ENCODE measurements at regions not wholly inside any gene's neighbourhood (a gene's known extent, or its start where the extent isn't known, plus 50 kb on each side); places are given as distances from the start of the nearest gene placed in this dataset.

DNA sequence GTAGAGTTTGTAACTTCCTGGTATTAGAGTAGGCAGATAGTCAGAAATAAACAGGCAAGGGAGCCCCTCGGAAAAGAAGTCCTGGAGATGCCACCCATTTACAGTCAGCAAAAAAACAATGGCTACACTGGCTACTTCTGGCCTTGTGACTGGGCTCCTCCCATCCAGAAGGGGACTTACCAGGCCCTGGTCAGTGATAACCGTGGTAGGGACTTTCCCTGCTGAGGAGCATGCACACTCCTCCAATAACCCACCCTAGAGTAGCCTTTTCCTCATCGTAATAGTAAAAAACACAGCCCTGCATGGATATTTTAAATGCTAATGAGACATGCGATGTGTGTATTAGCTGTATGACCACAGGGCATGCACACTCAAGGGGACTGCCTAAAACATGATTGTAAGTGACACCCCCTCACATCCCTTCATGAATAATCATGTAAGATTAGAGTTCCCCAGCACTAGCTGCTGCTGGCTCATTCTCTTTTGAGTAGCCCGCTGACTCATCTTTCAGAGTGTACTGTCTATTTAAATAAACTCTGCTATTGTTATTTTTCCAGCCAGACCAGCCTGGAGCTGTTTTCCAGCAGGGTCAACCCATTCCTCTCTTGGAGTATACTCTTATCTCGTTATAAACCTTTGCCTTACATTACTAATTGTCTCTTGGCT, 413.8 kb upstream of the TMTC1 start:
- DNase-seq (ENCODE audit: low spot score) (no peak), ATAC-seq (ENCODE audit: low read depth) (0 out of 3 replicates have a peak, but pooled peaks have one; percentile 21)

GRCh38 chr12:30191696-30192455, 408.1 kb upstream of the TMTC1 start:
- TF ChIP-seq, protein P1, sequence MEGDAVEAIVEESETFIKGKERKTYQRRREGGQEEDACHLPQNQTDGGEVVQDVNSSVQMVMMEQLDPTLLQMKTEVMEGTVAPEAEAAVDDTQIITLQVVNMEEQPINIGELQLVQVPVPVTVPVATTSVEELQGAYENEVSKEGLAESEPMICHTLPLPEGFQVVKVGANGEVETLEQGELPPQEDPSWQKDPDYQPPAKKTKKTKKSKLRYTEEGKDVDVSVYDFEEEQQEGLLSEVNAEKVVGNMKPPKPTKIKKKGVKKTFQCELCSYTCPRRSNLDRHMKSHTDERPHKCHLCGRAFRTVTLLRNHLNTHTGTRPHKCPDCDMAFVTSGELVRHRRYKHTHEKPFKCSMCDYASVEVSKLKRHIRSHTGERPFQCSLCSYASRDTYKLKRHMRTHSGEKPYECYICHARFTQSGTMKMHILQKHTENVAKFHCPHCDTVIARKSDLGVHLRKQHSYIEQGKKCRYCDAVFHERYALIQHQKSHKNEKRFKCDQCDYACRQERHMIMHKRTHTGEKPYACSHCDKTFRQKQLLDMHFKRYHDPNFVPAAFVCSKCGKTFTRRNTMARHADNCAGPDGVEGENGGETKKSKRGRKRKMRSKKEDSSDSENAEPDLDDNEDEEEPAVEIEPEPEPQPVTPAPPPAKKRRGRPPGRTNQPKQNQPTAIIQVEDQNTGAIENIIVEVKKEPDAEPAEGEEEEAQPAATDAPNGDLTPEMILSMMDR (IDR thresholded peaks at IDR 0.05; ENCODE audit: poor library complexity, severe bottlenecking), result no peak
- no peak for ATAC-seq (ENCODE audit: low read depth)
- DNase-seq (ENCODE audit: low spot score), result no peak

More for the DNA sequence above, 413.8 kb upstream of the TMTC1 start:
- no peaks in the 10 kb centered on the region for H3K4me1 ChIP-seq (ENCODE audit: insufficient read depth, poor library complexity, severe bottlenecking)
- H3K27me3 ChIP-seq (ENCODE audit: insufficient read depth, poor library complexity, severe bottlenecking), result no peaks in the 10 kb centered on the region
- no peaks in the 10 kb centered on the region for H3K36me3 ChIP-seq (ENCODE audit: low read depth)
- TF ChIP-seq, protein P1 (IDR thresholded peaks at IDR 0.05; ENCODE audit: poor library complexity, severe bottlenecking), result no peak
- H3K9me3 ChIP-seq (ENCODE audit: severe bottlenecking), result no peaks in the 10 kb centered on the region
- H3K27ac ChIP-seq (ENCODE audit: poor library complexity, severe bottlenecking), result no peak overlapping the region
- H3K4me3 ChIP-seq (ENCODE audit: severe bottlenecking), result no peak overlapping the region

GRCh38 chr12:30188602-30189326, 405.0 kb upstream of the TMTC1 start:
- Histone ChIP-seq H3K27ac (ENCODE audit: poor library complexity, severe bottlenecking) (no peak overlapping the region), H3K36me3 (ENCODE audit: low read depth) (no peaks in the 10 kb centered on the region), H3K4me1 (ENCODE audit: insufficient read depth, poor library complexity, severe bottlenecking) (no peaks in the 10 kb centered on the region), H3K9me3 (ENCODE audit: severe bottlenecking) (no peaks in the 10 kb centered on the region), H3K4me3 (ENCODE audit: severe bottlenecking) (no peak overlapping the region), H3K27me3 (ENCODE audit: insufficient read depth, poor library complexity, severe bottlenecking) (no peaks in the 10 kb centered on the region)
- DNase-seq (ENCODE audit: low spot score), result no peak
- TF ChIP-seq, protein P1 (IDR thresholded peaks at IDR 0.05; ENCODE audit: poor library complexity, severe bottlenecking), result no peak
- ATAC-seq (ENCODE audit: low read depth), result no peak

More at GRCh38 chr12:30191696-30192455, 408.1 kb upstream of the TMTC1 start:
- Histone ChIP-seq H3K36me3 (ENCODE audit: low read depth) (no peaks in the 10 kb centered on the region), H3K9me3 (ENCODE audit: severe bottlenecking) (no peaks in the 10 kb centered on the region), H3K27me3 (ENCODE audit: insufficient read depth, poor library complexity, severe bottlenecking) (no peaks in the 10 kb centered on the region), H3K4me1 (ENCODE audit: insufficient read depth, poor library complexity, severe bottlenecking) (no peaks in the 10 kb centered on the region), H3K4me3 (ENCODE audit: severe bottlenecking) (no peak overlapping the region), H3K27ac (ENCODE audit: poor library complexity, severe bottlenecking) (no peak overlapping the region)

GRCh38 chr12:30187426-30187825, 403.7 kb upstream of the TMTC1 start:
- H3K4me1 ChIP-seq (ENCODE audit: insufficient read depth, poor library complexity, severe bottlenecking), result no peaks in the 10 kb centered on the region
- H3K4me3 ChIP-seq (ENCODE audit: severe bottlenecking), result no peak overlapping the region
- no peak for DNase-seq (ENCODE audit: low spot score)
- H3K27me3 ChIP-seq (ENCODE audit: insufficient read depth, poor library complexity, severe bottlenecking), result no peaks in the 10 kb centered on the region
- H3K27ac ChIP-seq (ENCODE audit: poor library complexity, severe bottlenecking), result no peak overlapping the region
- TF ChIP-seq, protein P1 (IDR thresholded peaks at IDR 0.05; ENCODE audit: poor library complexity, severe bottlenecking), result no peak
- no peaks in the 10 kb centered on the region for H3K9me3 ChIP-seq (ENCODE audit: severe bottlenecking)
- no peak for ATAC-seq (ENCODE audit: low read depth)
- H3K36me3 ChIP-seq (ENCODE audit: low read depth), result no peaks in the 10 kb centered on the region

Data from RWPE2 (cell line).